Neural cell (in vitro differentiated cells): ENCODE measurements at regions not wholly inside any gene's neighbourhood (a gene's known extent, or its start where the extent isn't known, plus 50 kb on each side); places are given as distances from the start of the nearest gene placed in this dataset.

Source experiments
- H2AFZ ChIP-seq: fragments of 200-600, 300-800 bp; sonication (generic), shearing (Covaris generic); 2 replicates; pipeline ENCODE4 v1.6.0; 2014; ENCODE audit warnings: low read depth, mild to moderate bottlenecking, antibody characterized with exemption, low read length, moderate library complexity
- H3F3A ChIP-seq: fragments of 200-600 bp; shearing (Covaris generic); 2 replicates; pipeline ENCODE4 v1.6.1; 2016; ENCODE audit warnings: mild to moderate bottlenecking, moderate library complexity, mixed read lengths, antibody characterized with exemption, low read length; ENCODE audit not compliant: insufficient read depth, poor library complexity, severe bottlenecking
- H3K27ac ChIP-seq: fragments of 200-600, 300-800 bp; sonication (generic), shearing (Covaris generic); 2 replicates; pipeline ENCODE4 v1.5.1; 2014; ENCODE audit warnings: mild to moderate bottlenecking, low read length, moderate library complexity
- H3K27me3 ChIP-seq: fragments of 300-800, 200-600 bp; sonication (generic), shearing (Covaris generic); 2 replicates; pipeline ENCODE4 v1.6.0; 2014; ENCODE audit warnings: mild to moderate bottlenecking, low read depth, low read length, moderate library complexity; ENCODE audit not compliant: insufficient read depth
- H3K36me3 ChIP-seq: fragments of 300-800, 200-600 bp; sonication (generic), shearing (Covaris generic); 2 replicates; pipeline ENCODE4 v1.5.1; 2014; ENCODE audit warnings: mild to moderate bottlenecking, antibody characterized with exemption, low read length, moderate library complexity; ENCODE audit not compliant: insufficient read depth
- H3K4me2 ChIP-seq: fragments of 300-800, 200-600 bp; sonication (generic), shearing (Covaris generic); 2 replicates; pipeline ENCODE4 v1.6.0; 2014; ENCODE audit warnings: mild to moderate bottlenecking, low read length
- H3K4me3 ChIP-seq: fragments of 300-800, 200-600 bp; sonication (generic), shearing (Covaris generic); 2 replicates; pipeline ENCODE4 v1.5.1; 2014; ENCODE audit warnings: mild to moderate bottlenecking, low read length, moderate library complexity
- H3K79me2 ChIP-seq: fragments of 200-600 bp; shearing (Covaris generic); replicated peaks from 2 replicates; pipeline ENCODE4 v1.6.0; 2014; ENCODE audit warnings: mild to moderate bottlenecking, low read length, moderate library complexity; ENCODE audit not compliant: insufficient read depth
- H3K9ac ChIP-seq: fragments of 300-800, 200-600 bp; sonication (generic), shearing (Covaris generic); 2 replicates; pipeline ENCODE4 v1.6.1; 2016; ENCODE audit warnings: mild to moderate bottlenecking, low read length, mixed read lengths
- H3K9me2 ChIP-seq: fragments of 200-600 bp; shearing (Covaris generic); 2 replicates; pipeline ENCODE4 v1.6.1; 2016; ENCODE audit warnings: mild to moderate bottlenecking, low read length, mixed read lengths; ENCODE audit not compliant: insufficient read depth
- H3K9me3 ChIP-seq: fragments of 200-600, 300-800 bp; sonication (generic), shearing (Covaris generic); 2 replicates; pipeline ENCODE4 v1.6.1; 2016; ENCODE audit warnings: mild to moderate bottlenecking, mixed run types, low read length, moderate library complexity, mixed read lengths
- H4K20me1 ChIP-seq: fragments of 200-600 bp; shearing (Covaris generic); 2 replicates; pipeline ENCODE4 v1.6.1; 2016; ENCODE audit warnings: mild to moderate bottlenecking, mixed run types; ENCODE audit not compliant: insufficient read depth
- CTCF ChIP-seq: fragments of 450-650 bp; IDR thresholded peaks from 2 replicates; pipeline ENCODE4 v1.5.1; 2014; ENCODE audit warnings: antibody characterized with exemption, mild to moderate bottlenecking, moderate library complexity; ENCODE audit not compliant: poor library complexity, severe bottlenecking
- EP300 ChIP-seq: fragments of 450-650 bp; conservative IDR thresholded peaks from 2 replicates; pipeline ENCODE4 v1.6.1; 2014; ENCODE audit warnings: antibody characterized with exemption, mild to moderate bottlenecking, moderate library complexity; ENCODE audit not compliant: poor library complexity, severe bottlenecking
- EZH2 ChIP-seq: fragments of 200-600, 300-800 bp; shearing (Covaris generic), sonication (generic); IDR thresholded peaks from 2 replicates; pipeline ENCODE4 v1.6.1; 2014; ENCODE audit warnings: antibody characterized with exemption, low read length, borderline replicate concordance, mild to moderate bottlenecking; ENCODE audit not compliant: insufficient read depth, poor library complexity, severe bottlenecking
- MXI1 ChIP-seq: fragments of 450-650 bp; conservative IDR thresholded peaks from 2 replicates; pipeline ENCODE4 v1.6.1; 2014; ENCODE audit warnings: antibody characterized with exemption, mild to moderate bottlenecking; ENCODE audit not compliant: poor library complexity, severe bottlenecking
- POLR2AphosphoS5 ChIP-seq: IDR thresholded peaks from 2 replicates; pipeline ENCODE4 v1.6.1; 2012
- RAD21 ChIP-seq: fragments of 450-650 bp; conservative IDR thresholded peaks from 2 replicates; pipeline ENCODE4 v1.6.1; 2014; ENCODE audit warnings: antibody characterized with exemption, mild to moderate bottlenecking, moderate library complexity
- REST ChIP-seq: IDR thresholded peaks from 2 replicates; pipeline ENCODE4 v1.6.1; 2012; ENCODE audit warnings: borderline replicate concordance
- SMC3 ChIP-seq: fragments of 450-650 bp; conservative IDR thresholded peaks from 2 replicates; pipeline ENCODE4 v1.6.1; 2014; ENCODE audit warnings: antibody characterized with exemption, mild to moderate bottlenecking, moderate library complexity; ENCODE audit not compliant: poor library complexity
- TAF1 ChIP-seq: IDR thresholded peaks from 2 replicates; pipeline ENCODE4 v1.6.1; 2012; ENCODE audit warnings: low read depth

- H3K9me3 ChIP-seq, result no peaks in the 10 kb centered on the region
- no peaks in the 10 kb centered on the region for H3K36me3 ChIP-seq
- no peaks in the 10 kb centered on the region for H4K20me1 ChIP-seq
- H3K27me3 ChIP-seq, result no peaks in the 10 kb centered on the region
- H3K27ac ChIP-seq, result no peak overlapping the region
- no peak overlapping the region for H2AFZ ChIP-seq
- H3K4me2 ChIP-seq, result no peak overlapping the region
- no peak for TF ChIP-seq EP300
- H3K9ac ChIP-seq, result no peak overlapping the region
- H3K4me3 ChIP-seq, result no peak overlapping the region
- H3F3A ChIP-seq, result no peaks in the 10 kb centered on the region
- H3K79me2 ChIP-seq, result no peaks in the 10 kb centered on the region
- H3K9me2 ChIP-seq, result no peaks in the 10 kb centered on the region
These were observed 151.8 kb upstream of the HEY2 start for GRCh38 chr6:125597411-125598253.

GRCh38 chr6:125598422-125598821, 151.0 kb upstream of the HEY2 start:
- Histone ChIP-seq H3K27me3 (no peaks in the 10 kb centered on the region), H3K4me2 (no peak overlapping the region), H3K79me2 (no peaks in the 10 kb centered on the region), H3K9me2 (no peaks in the 10 kb centered on the region), H3K9me3 (no peaks in the 10 kb centered on the region), H3F3A (no peaks in the 10 kb centered on the region), H3K9ac (no peak overlapping the region), H3K4me3 (no peak overlapping the region), H3K27ac (no peak overlapping the region), H3K36me3 (no peaks in the 10 kb centered on the region), H2AFZ (no peak overlapping the region), H4K20me1 (no peaks in the 10 kb centered on the region)
- TF ChIP-seq MXI1 (no peak), EZH2 (no peak), EP300 (no peak), CTCF (no peak), SMC3 (no peak), RAD21 (no peak), TAF1 (no peak), REST (no peak), POLR2AphosphoS5 (no peak)
